CD4-positive, alpha-beta T cell treated with Interleukin-17A for 1 hour (primary cell): ENCODE measurements at regions not wholly inside any gene's neighbourhood (a gene's known extent, or its start where the extent isn't known, plus 50 kb on each side); places are given as distances from the start of the nearest gene placed in this dataset.
"Not testable (repeated sequence)": the region's sequence is repeated elsewhere in the genome, so short reads cannot be mapped to it uniquely, and the experiment has no call there.

Experiments used
- DNase-seq: peaks from one replicate; pipeline ENCODE4 v3.0.0-alpha.2; 2020

GRCh38 chr1:173347282-173347818, 129.8 kb upstream of the PRDX6 start:
- no peak for DNase-seq

- DNase-seq, result not testable (repeated sequence)
Measured at GRCh38 chr1:173352635-173353034, 124.5 kb upstream of the PRDX6 start.

- no peak for DNase-seq
Measured at GRCh38 chr1:173353350-173353749, 123.8 kb upstream of the PRDX6 start.

DNA sequence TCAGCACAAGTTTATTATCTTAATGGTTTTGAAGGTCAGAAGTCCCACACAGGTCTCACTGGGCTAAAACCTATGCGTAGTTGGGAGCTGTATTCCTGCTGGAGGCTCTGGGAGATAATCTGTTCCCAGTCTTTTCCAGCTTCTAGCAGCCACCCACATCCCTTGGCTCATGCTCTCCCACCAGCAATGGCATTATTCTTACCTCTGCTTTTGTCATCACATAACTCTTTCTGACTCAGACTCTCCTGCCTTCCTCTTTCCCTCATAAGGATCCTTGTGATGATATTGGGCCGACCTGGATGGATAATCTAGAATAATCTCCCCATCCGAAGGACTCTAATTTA, 122.2 kb upstream of the PRDX6 start:
- DNase-seq, result no peak

DNA sequence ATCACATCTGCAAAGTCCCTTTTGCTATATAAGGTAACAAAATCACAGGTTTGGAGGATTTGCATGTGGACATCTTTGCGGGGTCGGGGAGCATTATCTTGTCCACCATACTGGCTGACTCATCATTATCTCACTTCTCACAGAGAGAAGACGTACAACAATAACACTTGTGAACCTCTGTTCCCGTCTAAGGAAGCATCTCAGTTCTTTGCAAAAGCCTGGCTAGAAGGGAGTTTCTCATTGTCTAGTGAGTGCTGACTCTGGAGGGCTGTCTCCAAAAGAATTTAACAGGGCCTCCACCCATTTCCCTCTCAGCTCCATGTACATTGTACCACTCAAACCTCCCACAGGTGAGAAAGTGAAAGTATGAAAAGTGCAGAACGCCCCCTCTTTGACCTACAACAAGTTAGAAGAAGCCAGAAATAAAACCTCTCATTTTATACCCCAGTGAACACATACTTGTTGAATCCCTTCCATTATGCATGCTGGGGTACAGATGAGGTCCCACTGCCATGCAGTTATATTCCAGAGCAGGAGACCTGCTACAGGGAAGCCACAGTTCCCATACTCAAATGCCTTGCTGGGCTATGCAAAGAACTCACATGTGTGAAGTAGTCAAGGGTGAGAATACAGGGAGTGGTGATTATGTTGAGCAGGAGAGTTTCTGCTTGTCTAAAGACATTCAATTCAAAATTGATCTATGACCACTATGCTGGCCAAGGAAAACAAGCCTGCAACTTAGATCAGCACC, 121.7 kb upstream of the PRDX6 start:
- DNase-seq, result no peak

GRCh38 chr1:173356191-173356762, 120.9 kb upstream of the PRDX6 start:
- DNase-seq, result no peak

- no peak for DNase-seq
Measured at GRCh38 chr1:173360487-173361063, 116.6 kb upstream of the PRDX6 start.

DNA sequence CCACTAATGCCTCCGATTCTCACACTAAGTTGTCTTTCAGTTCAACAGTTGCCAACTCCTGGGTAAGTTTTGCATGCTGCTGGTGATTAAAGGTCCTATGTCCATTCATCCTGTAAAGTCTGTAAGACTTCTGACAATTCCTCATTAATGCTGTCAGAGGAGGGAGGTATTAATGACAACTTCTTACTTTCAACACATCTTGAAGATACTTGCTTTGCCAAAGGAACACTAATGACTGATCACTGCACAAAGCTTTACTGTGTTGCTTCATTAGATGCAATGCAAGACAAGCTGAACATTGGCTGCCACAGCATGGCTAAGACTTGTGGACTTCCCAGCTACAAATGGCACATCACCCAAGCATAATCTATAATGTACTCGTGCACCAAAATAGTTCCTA, 114.6 kb upstream of the PRDX6 start:
- DNase-seq, result no peak

- no peak for DNase-seq
Measured at GRCh38 chr1:173364827-173365226, 112.3 kb upstream of the PRDX6 start.

DNA sequence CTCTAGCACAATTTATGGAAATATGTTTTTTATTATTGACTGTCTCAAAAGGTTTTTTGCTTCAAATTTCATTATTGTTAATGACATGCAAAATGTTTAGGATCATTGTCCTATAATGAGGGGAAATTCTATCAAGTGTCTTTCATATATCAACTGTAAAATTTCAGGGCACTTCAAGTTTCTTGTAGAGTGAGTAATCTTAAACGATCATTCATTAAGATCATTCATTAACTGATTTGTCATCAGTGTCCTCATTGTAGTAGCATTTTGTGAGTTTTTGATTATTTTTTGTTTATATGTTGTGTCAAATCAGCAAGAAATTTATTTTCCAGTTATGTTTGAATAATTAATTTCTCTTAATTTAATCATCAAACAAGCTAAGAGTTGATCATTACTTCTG, 111.8 kb upstream of the PRDX6 start:
- DNase-seq, result no peak

DNA sequence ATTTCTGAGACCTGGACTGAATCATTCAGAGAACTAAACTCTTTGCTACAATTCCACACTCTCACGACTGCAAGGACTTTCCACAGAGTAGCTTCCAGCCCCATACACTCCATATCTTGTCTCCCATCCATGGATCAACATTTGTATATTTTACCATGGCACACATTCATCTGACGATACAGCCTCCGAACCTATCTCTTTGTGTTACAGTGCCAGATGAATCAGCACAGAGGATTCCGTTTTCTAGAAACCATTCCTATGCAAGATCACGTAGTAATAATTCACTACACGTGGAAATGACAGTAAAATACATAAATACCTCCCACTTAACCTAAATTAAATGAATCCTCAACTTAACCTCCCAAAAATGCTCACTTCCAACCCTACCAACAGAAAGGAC, 110.0 kb upstream of the PRDX6 start:
- no peak for DNase-seq

DNA sequence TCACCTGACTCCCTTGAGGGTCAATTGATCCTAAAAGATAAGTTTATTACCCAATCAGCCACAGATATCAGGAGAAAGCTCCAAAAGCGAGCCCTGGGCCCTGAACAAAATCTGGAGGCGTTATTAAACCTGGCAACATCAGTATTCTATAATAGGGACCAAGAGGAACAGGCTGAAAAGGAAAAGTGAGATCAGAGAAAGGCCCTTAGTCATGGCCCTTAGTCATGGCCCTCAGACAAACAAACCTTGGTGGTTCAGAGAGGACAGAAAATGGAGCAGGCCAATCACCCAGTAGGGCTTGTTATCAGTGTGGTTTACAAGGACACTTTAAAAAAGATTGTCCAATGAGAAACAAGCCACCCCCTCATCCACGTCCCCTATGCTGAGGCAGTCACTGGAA, 106.5 kb upstream of the PRDX6 start:
- DNase-seq, result not testable (repeated sequence)

DNA sequence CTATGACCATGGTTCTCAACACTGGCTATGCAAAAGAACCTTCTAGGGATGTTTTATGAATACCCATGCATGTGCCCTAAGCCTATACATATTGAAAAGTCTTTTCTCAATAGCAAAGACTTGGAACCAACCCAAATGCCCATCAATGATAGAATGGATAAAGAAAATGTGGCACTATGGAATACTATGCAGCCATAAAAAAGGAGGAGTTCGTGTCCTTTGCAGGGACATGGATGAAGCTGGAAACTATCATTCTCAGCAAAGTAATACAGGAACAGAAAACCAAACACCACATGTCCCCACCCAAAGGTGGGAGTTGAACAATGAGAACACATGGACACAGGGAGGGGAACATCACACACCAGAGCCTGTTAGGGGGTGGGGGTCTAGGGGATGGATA, 101.1 kb upstream of the PRDX6 start:
- not testable (repeated sequence) for DNase-seq

GRCh38 chr1:173377266-173377665, 99.9 kb upstream of the PRDX6 start:
- DNase-seq, result no peak

- no peak for DNase-seq
Measured at GRCh38 chr1:173383351-173383750, 93.8 kb upstream of the PRDX6 start.

GRCh38 chr1:173388352-173388751, 88.8 kb upstream of the PRDX6 start:
- no peak for DNase-seq

DNA sequence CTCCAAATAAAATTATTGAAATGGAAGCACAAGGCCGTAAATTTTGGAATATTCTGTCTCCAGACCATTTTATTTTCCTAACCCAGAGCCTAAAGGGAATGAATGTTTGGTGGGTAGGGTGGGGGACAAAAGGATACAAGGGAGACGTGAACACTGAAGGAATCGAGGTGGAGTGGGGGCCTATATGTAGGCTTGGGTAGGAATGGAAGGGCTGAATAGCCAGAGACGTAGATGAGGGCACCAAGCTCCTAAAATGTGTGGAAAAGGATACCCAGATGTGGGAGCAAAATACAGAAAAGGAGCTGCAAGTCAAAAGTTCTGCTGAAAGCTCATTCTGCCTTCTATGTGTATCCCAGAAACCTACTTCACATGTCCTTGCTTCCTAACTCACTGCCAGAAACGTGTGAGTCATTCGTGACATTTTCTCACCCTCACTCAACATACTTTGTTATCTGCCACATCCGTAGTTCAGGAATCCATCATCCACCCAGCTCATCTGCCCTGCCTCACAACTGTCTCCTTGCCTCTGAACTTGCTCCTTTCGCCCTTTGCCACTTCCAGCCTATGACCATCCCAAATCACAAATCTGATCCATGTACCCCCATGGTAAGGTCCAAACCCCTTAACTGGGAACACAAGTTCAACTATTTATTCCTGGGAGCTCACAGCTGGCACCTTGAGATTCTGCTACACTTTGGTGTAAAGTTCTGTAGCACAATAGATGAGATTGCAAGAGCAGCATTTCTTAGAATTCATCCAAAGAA, 84.1 kb upstream of the PRDX6 start:
- DNase-seq, result no peak

DNA sequence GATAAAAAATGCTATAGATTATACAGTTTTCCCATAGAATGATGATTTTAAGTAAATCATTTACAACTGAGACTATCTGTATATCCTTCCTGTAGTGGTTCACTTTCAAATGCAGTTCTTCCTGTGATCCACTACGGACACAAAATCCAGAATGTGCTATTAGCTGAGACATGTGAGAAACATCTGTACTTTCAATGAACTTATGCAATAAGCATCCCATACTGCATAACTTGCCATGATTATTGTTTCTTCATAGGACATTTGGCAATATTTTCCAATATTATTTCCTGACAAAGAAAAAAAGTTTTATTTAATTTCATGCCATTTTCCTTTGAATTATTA, 83.5 kb upstream of the PRDX6 start:
- DNase-seq, result no peak

DNA sequence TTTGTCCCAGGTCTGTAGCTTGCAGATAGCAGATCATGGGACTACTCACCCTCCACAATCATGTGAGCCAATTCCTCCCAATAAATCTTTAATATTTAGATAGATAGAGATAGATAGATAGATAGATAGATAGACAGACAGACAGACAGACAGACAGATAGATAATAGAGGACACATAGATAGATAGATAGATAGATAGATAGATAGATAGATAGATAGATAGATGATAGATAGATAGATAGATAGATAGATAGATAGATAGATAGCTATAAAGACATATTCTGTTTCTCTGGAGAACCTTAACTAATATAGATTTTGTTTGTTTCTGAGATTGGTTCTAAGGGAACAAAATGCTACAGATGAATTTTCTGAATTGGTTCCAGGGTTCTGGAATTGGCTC, 82.3 kb upstream of the PRDX6 start:
- not testable (repeated sequence) for DNase-seq

DNA sequence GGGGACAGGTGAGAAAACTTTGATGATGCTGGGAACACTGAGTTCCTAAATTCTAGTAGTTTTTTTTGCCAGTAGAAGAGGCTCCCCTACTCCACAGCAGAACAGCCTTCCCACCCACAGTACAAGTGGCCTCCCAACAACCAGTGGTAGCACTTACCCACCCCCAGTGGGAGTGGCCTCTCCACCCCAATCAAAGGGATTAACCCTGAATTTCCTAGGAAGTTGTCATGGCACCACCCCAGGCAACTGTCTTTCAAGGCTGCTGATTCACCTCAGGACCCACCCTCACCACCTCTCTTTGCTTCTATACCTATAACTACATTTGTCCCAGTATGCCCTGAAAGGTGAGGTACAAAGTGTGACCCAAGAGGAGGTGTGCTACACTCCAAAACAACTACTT, 81.4 kb upstream of the PRDX6 start:
- no peak for DNase-seq

- DNase-seq, result no peak
Measured at GRCh38 chr1:173400387-173400995, 76.6 kb upstream of the PRDX6 start.

- DNase-seq, result no peak
Measured at GRCh38 chr1:173403996-173404395, 73.1 kb upstream of the PRDX6 start.

DNA sequence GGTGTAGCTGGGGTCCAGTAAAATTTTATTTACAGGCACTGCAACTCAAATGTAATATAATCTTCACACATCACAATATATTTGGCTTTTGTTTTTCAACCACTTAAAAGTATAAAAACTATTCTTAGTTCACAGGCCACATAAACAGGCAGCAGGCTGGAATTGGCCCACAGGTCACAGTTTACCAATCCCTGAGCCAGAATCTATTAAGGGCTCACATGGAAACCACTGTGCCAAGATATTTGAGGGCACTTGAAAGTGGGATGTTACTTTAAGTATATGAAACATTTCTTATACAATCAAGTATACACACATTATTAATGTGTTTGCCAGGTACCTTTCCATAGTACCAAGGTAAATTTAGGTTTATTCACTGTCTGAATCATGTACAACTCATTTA, 71.9 kb upstream of the PRDX6 start:
- no peak for DNase-seq
